ENCODE measurements at regions not wholly inside any gene's neighbourhood (a gene's known extent, or its start where the extent isn't known, plus 50 kb on each side); places are given as distances from the start of the nearest gene placed in this dataset.

GRCh38 chr14:83713732-83714131, 1816.2 kb upstream of the FLRT2 start:
- TF ChIP-seq CTCF (tag by site-specific recombination; IDR thresholded peaks at IDR 0.05) (no peak), ZNF510 (tag by site-specific recombination; IDR thresholded peaks at IDR 0.05; ENCODE audit: insufficient replicate concordance) (no peak), KLF1 (tag by site-specific recombination; IDR thresholded peaks at IDR 0.05) (no peak), ZNF274 (IDR thresholded peaks at IDR 0.05; ENCODE audit: low read length) (no peak), ZNF274 (tag by site-specific recombination; IDR thresholded peaks at IDR 0.05; ENCODE audit: borderline replicate concordance) (no peak), ZNF366 (tag by site-specific recombination; conservative IDR thresholded peaks at IDR 0.05) (no peak)
